Fibroblast of the aortic adventitia (primary cell): ENCODE measurements at regions not wholly inside any gene's neighbourhood (a gene's known extent, or its start where the extent isn't known, plus 50 kb on each side); places are given as distances from the start of the nearest gene placed in this dataset.

Experiments
- DNase-seq: peaks from one replicate; pipeline ENCODE4 v3.0.0-alpha.2; 2010; ENCODE audit warnings: low read depth
- H3K4me3 ChIP-seq: 2 replicates; pipeline ENCODE4 v1.5.1; 2011; ENCODE audit warnings: low read depth, mild to moderate bottlenecking, control low read depth, low read length, moderate library complexity
- CTCF ChIP-seq: IDR thresholded peaks from 2 replicates; pipeline ENCODE4 v1.5.1; 2011; ENCODE audit warnings: mild to moderate bottlenecking, low read length, control low read depth, inconsistent platforms; ENCODE audit not compliant: insufficient read depth

GRCh38 chr1:187249196-187249595, 420.4 kb downstream of the PLA2G4A start:
- H3K4me3 ChIP-seq, result no peak overlapping the region
- no peak for TF ChIP-seq CTCF
- no peak for DNase-seq

DNA sequence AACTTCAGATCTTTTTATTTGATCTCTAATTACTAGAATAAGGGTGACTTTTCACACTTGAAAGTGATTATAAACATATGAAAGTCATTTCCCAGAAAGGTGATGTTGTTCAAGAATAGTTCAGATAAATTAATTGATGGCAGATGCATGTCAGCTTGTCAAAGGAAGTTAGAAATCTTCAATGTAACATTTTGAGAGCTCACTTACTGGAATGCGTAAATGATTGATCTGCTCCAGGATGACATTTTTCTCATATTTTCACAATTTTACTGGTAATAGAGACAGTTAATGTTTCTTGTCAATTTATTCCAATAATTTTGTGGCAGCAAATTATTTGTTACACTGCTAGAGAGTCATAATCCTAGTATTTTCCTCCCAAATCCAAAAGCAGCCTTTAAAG, 424.2 kb downstream of the PLA2G4A start:
- H3K4me3 ChIP-seq, result no peak overlapping the region
- TF ChIP-seq CTCF, result no peak
- no peak for DNase-seq

DNA sequence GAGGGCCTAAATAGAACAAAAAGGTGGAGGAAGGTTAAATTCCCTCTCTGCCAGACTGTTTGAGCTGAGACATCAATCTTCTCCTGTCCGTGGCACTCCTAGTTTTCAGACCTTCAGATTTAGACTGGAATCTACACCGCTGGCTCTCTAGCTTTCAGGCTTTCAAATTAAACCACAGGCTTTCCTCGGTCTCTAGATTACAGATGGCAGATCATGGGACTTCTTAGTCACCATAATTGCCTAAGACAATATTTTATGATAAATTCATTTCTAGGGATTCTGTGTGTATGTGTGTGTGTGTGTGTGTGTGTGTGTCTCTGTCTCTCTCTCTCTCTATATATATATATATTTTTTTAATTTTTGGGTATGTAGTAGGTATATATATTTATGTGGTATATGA, 428.7 kb downstream of the PLA2G4A start:
- no peak overlapping the region for H3K4me3 ChIP-seq
- TF ChIP-seq CTCF, result no peak
- no peak for DNase-seq

GRCh38 chr1:187261637-187262036, 432.9 kb downstream of the PLA2G4A start:
- no peak for TF ChIP-seq CTCF
- H3K4me3 ChIP-seq, result no peak overlapping the region
- no peak for DNase-seq

DNA sequence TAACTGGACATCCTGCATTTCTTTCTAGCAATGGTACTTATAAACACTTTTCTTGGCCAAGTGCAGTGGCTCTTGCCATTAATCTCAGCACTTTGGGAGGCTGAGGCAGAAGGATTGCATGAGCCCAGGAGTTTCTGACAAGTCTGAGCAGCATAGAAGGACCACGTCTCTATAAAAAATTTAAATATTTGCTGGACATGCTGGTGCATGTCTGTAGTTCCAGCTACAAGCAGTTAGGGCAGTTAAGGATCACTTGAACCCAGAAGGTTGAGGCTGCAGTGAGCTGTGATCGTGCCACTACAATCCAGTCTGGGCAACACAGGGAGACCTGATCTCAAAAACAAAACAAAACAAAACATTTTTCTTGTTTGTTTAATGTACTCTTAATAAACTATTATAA, 434.0 kb downstream of the PLA2G4A start:
- H3K4me3 ChIP-seq, result no peak overlapping the region
- TF ChIP-seq CTCF, result no peak
- DNase-seq, result no peak

DNA sequence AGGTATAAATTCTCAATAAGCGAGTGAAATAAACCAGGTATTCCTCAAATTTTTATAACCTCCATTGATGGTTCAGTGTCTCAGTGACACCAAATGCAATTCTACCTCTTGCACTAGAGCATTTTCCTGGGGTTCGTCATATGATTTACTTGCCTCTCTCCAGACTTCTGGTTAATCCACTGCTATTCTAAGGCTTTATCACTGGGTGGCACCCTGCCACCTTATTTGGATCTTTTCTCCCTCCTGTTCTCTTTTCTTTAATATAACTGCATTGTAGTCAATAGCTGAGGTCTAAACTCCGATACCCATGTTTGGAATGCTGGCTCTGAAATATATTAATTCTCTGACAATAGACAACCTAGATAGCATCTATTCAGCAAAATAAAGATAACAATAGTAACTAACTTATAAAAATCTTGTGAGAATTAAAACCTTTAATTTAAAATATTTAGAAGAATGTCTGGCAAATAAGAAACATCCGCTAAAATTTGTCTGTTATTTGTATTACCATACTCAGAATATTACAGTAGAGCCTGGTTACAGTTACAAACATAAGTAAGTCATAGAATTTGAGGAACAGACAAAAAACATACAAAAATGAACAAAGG, 436.4 kb downstream of the PLA2G4A start:
- no peak overlapping the region for H3K4me3 ChIP-seq
- peak; percentile 16 for TF ChIP-seq CTCF
- DNase-seq, result peak; percentile 29

DNA sequence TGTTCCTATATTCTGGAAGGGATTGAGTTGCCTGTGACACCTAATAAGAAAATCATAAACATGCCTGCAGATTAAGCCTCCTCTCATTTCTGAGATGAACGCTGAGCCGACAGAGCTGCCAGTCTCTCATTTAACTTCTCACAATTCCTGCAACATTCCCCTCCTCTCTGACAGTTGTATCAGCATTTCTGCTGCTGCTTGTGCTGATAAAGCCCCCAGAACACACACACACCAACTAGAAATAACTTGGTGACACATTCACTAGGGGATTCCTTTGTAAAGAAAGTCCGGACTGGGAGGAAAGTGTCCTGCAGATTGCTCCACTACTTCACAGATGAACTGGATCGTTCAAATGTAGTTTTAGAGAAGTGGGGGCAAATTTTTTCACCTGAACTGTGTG, 437.3 kb downstream of the PLA2G4A start:
- no peak for TF ChIP-seq CTCF
- DNase-seq, result no peak
- no peak overlapping the region for H3K4me3 ChIP-seq
